ENCODE measurements at regions not wholly inside any gene's neighbourhood (a gene's known extent, or its start where the extent isn't known, plus 50 kb on each side); places are given as distances from the start of the nearest gene placed in this dataset.

DNA sequence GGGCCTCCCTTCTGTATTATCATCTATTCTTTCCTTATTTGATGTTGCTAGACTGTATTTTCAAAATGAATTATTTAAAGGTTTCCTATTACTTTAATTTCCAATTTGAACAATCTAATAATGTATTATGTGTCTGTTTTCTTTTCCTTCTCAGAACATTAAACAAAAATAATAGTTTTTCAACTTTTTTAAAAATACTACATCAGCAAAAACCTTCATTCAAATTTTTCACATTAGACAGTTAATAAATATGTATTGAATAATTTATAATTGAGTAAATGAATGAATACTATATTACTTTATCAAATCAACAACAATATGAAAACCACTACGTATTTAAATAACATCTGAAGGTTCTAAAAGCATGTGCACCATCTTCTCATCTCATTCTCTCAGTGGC lies 644.1 kb upstream of the SEMA3D start (continued):
- TF ChIP-seq, protein P1, sequence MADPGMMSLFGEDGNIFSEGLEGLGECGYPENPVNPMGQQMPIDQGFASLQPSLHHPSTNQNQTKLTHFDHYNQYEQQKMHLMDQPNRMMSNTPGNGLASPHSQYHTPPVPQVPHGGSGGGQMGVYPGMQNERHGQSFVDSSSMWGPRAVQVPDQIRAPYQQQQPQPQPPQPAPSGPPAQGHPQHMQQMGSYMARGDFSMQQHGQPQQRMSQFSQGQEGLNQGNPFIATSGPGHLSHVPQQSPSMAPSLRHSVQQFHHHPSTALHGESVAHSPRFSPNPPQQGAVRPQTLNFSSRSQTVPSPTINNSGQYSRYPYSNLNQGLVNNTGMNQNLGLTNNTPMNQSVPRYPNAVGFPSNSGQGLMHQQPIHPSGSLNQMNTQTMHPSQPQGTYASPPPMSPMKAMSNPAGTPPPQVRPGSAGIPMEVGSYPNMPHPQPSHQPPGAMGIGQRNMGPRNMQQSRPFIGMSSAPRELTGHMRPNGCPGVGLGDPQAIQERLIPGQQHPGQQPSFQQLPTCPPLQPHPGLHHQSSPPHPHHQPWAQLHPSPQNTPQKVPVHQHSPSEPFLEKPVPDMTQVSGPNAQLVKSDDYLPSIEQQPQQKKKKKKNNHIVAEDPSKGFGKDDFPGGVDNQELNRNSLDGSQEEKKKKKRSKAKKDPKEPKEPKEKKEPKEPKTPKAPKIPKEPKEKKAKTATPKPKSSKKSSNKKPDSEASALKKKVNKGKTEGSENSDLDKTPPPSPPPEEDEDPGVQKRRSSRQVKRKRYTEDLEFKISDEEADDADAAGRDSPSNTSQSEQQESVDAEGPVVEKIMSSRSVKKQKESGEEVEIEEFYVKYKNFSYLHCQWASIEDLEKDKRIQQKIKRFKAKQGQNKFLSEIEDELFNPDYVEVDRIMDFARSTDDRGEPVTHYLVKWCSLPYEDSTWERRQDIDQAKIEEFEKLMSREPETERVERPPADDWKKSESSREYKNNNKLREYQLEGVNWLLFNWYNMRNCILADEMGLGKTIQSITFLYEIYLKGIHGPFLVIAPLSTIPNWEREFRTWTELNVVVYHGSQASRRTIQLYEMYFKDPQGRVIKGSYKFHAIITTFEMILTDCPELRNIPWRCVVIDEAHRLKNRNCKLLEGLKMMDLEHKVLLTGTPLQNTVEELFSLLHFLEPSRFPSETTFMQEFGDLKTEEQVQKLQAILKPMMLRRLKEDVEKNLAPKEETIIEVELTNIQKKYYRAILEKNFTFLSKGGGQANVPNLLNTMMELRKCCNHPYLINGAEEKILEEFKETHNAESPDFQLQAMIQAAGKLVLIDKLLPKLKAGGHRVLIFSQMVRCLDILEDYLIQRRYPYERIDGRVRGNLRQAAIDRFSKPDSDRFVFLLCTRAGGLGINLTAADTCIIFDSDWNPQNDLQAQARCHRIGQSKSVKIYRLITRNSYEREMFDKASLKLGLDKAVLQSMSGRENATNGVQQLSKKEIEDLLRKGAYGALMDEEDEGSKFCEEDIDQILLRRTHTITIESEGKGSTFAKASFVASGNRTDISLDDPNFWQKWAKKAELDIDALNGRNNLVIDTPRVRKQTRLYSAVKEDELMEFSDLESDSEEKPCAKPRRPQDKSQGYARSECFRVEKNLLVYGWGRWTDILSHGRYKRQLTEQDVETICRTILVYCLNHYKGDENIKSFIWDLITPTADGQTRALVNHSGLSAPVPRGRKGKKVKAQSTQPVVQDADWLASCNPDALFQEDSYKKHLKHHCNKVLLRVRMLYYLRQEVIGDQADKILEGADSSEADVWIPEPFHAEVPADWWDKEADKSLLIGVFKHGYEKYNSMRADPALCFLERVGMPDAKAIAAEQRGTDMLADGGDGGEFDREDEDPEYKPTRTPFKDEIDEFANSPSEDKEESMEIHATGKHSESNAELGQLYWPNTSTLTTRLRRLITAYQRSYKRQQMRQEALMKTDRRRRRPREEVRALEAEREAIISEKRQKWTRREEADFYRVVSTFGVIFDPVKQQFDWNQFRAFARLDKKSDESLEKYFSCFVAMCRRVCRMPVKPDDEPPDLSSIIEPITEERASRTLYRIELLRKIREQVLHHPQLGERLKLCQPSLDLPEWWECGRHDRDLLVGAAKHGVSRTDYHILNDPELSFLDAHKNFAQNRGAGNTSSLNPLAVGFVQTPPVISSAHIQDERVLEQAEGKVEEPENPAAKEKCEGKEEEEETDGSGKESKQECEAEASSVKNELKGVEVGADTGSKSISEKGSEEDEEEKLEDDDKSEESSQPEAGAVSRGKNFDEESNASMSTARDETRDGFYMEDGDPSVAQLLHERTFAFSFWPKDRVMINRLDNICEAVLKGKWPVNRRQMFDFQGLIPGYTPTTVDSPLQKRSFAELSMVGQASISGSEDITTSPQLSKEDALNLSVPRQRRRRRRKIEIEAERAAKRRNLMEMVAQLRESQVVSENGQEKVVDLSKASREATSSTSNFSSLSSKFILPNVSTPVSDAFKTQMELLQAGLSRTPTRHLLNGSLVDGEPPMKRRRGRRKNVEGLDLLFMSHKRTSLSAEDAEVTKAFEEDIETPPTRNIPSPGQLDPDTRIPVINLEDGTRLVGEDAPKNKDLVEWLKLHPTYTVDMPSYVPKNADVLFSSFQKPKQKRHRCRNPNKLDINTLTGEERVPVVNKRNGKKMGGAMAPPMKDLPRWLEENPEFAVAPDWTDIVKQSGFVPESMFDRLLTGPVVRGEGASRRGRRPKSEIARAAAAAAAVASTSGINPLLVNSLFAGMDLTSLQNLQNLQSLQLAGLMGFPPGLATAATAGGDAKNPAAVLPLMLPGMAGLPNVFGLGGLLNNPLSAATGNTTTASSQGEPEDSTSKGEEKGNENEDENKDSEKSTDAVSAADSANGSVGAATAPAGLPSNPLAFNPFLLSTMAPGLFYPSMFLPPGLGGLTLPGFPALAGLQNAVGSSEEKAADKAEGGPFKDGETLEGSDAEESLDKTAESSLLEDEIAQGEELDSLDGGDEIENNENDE (IDR thresholded peaks at IDR 0.05; ENCODE audit: insufficient replicate concordance, low read length), result no peak
- TF ChIP-seq RAD21 (IDR thresholded peaks at IDR 0.05 in 1 of 2, conservative IDR thresholded peaks at IDR 0.05 in 1 of 2; ENCODE audit: low read depth in 2 of 2, low read length in 2 of 2), result no peak
- no peak for TF ChIP-seq TBP (IDR thresholded peaks at IDR 0.05; ENCODE audit: low read depth, low read length)
- TF ChIP-seq YY1 (IDR thresholded peaks at IDR 0.05; ENCODE audit: low read depth, low read length), result no peak
- no peak for TF ChIP-seq KDM4A (IDR thresholded peaks at IDR 0.05; ENCODE audit: low read depth, low read length, severe bottlenecking)
- TF ChIP-seq, protein P2, sequence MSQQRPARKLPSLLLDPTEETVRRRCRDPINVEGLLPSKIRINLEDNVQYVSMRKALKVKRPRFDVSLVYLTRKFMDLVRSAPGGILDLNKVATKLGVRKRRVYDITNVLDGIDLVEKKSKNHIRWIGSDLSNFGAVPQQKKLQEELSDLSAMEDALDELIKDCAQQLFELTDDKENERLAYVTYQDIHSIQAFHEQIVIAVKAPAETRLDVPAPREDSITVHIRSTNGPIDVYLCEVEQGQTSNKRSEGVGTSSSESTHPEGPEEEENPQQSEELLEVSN (IDR thresholded peaks at IDR 0.05), result no peak
- TF ChIP-seq NANOG (IDR thresholded peaks at IDR 0.05; ENCODE audit: insufficient read depth, low read depth, low read length, poor library complexity, severe bottlenecking), result no peak

Data from H1 (cell line).